A549 (cell line): ENCODE measurements at regions not wholly inside any gene's neighbourhood (a gene's known extent, or its start where the extent isn't known, plus 50 kb on each side); places are given as distances from the start of the nearest gene placed in this dataset.
"Not testable (repeated sequence)": the region's sequence is repeated elsewhere in the genome, so short reads cannot be mapped to it uniquely, and the experiment has no call there.

Experiments used
- CBX8 ChIP-seq: fragments of 200-600 bp; sonication (generic); IDR thresholded peaks from 2 replicates; pipeline ENCODE4 v1.6.1; 2016
- CEBPB ChIP-seq, 2 experiments: fragments of >200 bp in 1 of 2; sonication (Bioruptor Twin) in 1 of 2; formaldehyde crosslinking in 1 of 2; IDR thresholded peaks; 2 replicates each; pipeline ENCODE4 v1.6.1; 2012 to 2016
- CTCF ChIP-seq: fragments of >200 bp; sonication (Bioruptor Twin); formaldehyde crosslinking; IDR thresholded peaks from 3 replicates; pipeline ENCODE4 v1.5.1; 2016
- ESRRA ChIP-seq: fragments of 150-350 bp; IDR thresholded peaks from 2 replicates; pipeline ENCODE4 v1.6.1; 2014; ENCODE audit warnings: mild to moderate bottlenecking, low read length, borderline replicate concordance
- HDAC2 ChIP-seq: fragments of 200-600 bp; sonication (generic); IDR thresholded peaks from 2 replicates; pipeline ENCODE4 v1.6.1; 2016
- HOXA7 ChIP-seq: fragments of 250-450 bp; sonication (Bioruptor Pico); IDR thresholded peaks from 2 replicates; pipeline ENCODE4 v1.5.0; 2020; ENCODE audit warnings: mild to moderate bottlenecking, moderate library complexity
- POLR2A ChIP-seq: IDR thresholded peaks from 2 replicates; pipeline ENCODE4 v1.6.1; 2012; ENCODE audit warnings: mild to moderate bottlenecking, low read length
- RNF2 ChIP-seq: fragments of 200-600 bp; sonication (generic); IDR thresholded peaks from 2 replicates; pipeline ENCODE4 v1.6.1; 2016; ENCODE audit warnings: low read depth, mild to moderate bottlenecking, antibody characterized with exemption, moderate library complexity, borderline replicate concordance
- TF ChIP-seq, protein P1 (sequence below): IDR thresholded peaks from 2 replicates; pipeline ENCODE4 v1.6.1; 2012

DNA sequence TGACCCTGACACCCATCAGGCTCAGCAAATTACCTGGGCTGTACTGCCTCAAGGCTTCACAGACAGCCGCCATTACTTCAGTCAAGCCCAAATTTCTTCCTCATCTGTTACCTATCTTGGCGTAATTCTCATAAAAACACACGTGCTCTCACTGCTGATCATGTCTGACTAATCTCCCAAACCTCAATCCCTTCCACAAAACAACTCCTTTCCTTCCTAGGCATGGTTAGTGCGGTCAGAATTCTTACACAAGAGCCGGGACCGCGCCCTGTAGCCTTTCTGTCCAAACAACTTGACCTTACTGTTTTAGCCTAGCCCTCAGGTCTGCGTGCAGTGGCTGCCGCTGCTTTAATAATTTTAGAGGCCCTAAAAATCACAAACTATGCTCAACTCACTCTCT, 828.2 kb downstream of the LTN1 start:
- TF ChIP-seq CTCF; HOXA7 (CRISPR knock-in tag); HDAC2; CEBPB (IDR thresholded peaks at IDR 0.05); ESRRA; POLR2A; CBX8; RNF2: not testable (repeated sequence)
- TF ChIP-seq, protein P1, sequence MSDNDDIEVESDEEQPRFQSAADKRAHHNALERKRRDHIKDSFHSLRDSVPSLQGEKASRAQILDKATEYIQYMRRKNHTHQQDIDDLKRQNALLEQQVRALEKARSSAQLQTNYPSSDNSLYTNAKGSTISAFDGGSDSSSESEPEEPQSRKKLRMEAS: not testable (repeated sequence)
